ENCODE measurements at regions not wholly inside any gene's neighbourhood (a gene's known extent, or its start where the extent isn't known, plus 50 kb on each side); places are given as distances from the start of the nearest gene placed in this dataset.

DNA sequence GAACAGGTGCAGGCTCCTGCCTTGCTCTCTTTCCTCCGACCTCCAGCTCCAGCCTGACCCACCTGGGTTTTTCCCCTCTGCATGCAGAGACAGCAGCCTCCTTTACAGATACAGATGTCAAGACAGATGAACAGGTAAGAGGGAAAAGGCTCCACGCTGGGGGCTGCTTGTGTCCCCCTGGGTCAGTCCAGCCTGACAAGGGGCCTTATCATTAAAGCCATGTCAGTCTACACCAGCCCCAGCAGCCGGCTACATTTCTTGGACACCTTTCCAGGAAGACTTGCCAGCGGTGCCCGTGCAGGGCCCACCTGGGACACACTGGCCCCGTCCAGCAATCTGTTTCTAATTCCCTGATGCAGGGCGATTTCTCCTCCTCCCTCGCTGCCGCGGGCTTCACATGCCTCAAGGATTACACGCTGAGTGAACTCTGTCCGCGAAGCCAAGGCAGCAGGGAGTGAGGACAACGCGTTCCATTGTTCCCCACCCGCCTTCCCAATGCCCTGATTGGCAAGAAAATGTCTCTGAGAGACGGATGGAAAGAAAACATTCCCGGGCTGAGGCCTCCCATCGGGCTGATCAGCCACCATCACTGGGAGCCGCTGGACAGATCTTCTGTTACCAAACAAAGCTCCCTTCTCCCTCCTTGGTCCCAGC, 184.7 kb downstream of the C16orf95 start:
- Histone ChIP-seq H3K9ac (ENCODE audit: low read depth, low read length) (no peak overlapping the region), H3K4me1 (ENCODE audit: insufficient read depth, low read length) (no peaks in the 10 kb centered on the region), H3K27ac (ENCODE audit: low read length) (no peak overlapping the region), H3K9me3 (ENCODE audit: insufficient read depth, low read depth, low read length) (no peaks in the 10 kb centered on the region), H3K36me3 (ENCODE audit: insufficient read depth, low read depth, low read length) (no peaks in the 10 kb centered on the region), H3K27me3 (ENCODE audit: insufficient read depth, low read length) (no peaks in the 10 kb centered on the region), H3K4me3 (ENCODE audit: low read length) (no peak overlapping the region)

DNA sequence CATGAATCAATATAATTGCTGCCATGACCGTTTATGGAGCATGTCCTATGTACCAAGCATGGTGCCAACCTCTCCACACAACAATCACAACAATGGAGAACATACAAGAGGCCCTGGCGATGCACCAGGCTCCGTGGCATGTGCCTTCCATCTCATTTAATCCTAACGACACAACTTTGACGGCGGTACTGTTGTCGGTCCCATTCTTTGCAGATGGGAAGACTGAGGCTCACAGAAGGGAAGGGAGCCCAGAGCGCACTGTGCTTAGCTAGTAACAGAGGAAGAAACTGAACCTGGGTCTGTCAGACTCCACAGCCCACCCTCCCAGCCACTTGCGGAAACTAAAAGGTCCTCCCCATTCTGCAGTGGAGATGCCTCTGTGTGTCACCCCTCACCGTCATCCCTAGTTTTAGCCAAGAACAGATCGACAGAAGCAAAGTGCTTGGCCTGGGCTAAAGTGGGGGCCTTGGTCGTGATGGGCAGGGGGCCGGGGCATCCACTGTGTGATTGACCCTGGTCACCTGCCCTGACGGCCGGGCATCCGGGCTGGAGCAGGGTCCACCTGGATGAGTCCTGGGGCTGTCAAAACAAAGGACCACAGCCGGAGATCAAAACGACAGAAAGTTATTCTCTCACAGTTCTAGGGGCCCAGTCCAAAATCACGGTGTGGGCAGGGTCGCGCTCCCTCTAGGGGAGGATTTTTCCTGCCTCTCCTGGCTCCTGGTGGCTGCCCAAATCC, 183.9 kb downstream of the C16orf95 start:
- H3K4me3 ChIP-seq (ENCODE audit: low read length) = no peak overlapping the region
- H3K9me3 ChIP-seq (ENCODE audit: insufficient read depth, low read depth, low read length) = no peaks in the 10 kb centered on the region
- no peaks in the 10 kb centered on the region for H3K4me1 ChIP-seq (ENCODE audit: insufficient read depth, low read length)
- no peaks in the 10 kb centered on the region for H3K36me3 ChIP-seq (ENCODE audit: insufficient read depth, low read depth, low read length)
- H3K9ac ChIP-seq (ENCODE audit: low read depth, low read length) = no peak overlapping the region
- H3K27ac ChIP-seq (ENCODE audit: low read length) = no peak overlapping the region
- H3K27me3 ChIP-seq (ENCODE audit: insufficient read depth, low read length) = no peaks in the 10 kb centered on the region

DNA sequence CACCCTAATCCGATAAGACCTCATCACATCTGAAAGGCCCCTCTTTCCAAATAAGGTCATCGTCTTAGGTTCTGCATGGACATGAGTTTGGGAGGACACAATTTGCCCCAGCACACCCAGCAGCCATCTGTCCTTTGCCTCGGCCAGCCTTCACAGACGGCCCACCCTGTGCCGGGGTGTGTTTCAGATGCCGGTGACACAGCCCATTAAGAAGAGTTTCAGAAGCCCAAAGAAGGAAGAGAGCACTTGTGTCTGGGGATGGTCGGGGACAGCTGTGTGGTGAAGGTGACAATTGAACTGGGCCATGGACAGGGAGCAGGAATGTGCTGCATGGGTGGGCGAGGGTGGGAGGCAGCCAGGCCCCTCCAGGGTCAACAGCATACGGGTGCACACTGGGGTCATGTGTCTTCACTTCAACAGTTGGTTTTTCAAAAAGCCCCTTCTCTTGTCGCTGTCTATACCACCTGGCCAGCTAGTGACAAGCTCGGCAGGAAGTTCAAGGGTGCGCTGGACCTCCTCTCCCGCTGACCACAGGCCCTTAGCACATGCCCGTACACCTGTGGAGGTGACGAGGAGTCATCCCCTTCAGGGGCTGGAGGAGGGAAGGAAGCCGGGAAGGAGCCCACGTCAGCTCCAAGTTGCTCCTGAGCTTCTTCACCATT, 183.1 kb downstream of the C16orf95 start:
- H3K9me3 ChIP-seq (ENCODE audit: insufficient read depth, low read depth, low read length) = no peaks in the 10 kb centered on the region
- H3K4me1 ChIP-seq (ENCODE audit: insufficient read depth, low read length) = no peaks in the 10 kb centered on the region
- H3K9ac ChIP-seq (ENCODE audit: low read depth, low read length) = no peak overlapping the region
- no peak overlapping the region for H3K27ac ChIP-seq (ENCODE audit: low read length)
- H3K27me3 ChIP-seq (ENCODE audit: insufficient read depth, low read length) = no peaks in the 10 kb centered on the region
- no peaks in the 10 kb centered on the region for H3K36me3 ChIP-seq (ENCODE audit: insufficient read depth, low read depth, low read length)
- no peak overlapping the region for H3K4me3 ChIP-seq (ENCODE audit: low read length)

DNA sequence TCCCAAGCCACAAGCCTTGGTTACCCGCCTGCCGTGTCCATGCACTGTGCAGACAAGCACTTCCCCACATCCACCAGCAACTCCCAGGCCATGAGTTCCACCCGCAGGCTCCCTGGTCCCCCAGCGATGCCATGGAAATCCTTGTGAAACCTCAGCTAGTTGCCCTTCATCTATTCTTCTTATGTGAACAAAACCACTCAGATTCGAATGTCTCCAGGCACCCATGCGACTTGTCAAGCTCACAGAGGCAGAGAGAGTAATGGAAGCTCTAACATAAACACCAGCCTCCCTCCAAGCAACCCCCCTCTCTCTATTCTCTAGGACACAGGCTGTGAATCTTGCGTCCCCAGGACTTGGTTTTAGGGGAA, 182.6 kb downstream of the C16orf95 start:
- H3K27ac ChIP-seq (ENCODE audit: low read length) = no peak overlapping the region
- no peaks in the 10 kb centered on the region for H3K27me3 ChIP-seq (ENCODE audit: insufficient read depth, low read length)
- no peaks in the 10 kb centered on the region for H3K4me1 ChIP-seq (ENCODE audit: insufficient read depth, low read length)
- no peak overlapping the region for H3K4me3 ChIP-seq (ENCODE audit: low read length)
- no peaks in the 10 kb centered on the region for H3K9me3 ChIP-seq (ENCODE audit: insufficient read depth, low read depth, low read length)
- H3K9ac ChIP-seq (ENCODE audit: low read depth, low read length) = no peak overlapping the region
- H3K36me3 ChIP-seq (ENCODE audit: insufficient read depth, low read depth, low read length) = no peaks in the 10 kb centered on the region

DNA sequence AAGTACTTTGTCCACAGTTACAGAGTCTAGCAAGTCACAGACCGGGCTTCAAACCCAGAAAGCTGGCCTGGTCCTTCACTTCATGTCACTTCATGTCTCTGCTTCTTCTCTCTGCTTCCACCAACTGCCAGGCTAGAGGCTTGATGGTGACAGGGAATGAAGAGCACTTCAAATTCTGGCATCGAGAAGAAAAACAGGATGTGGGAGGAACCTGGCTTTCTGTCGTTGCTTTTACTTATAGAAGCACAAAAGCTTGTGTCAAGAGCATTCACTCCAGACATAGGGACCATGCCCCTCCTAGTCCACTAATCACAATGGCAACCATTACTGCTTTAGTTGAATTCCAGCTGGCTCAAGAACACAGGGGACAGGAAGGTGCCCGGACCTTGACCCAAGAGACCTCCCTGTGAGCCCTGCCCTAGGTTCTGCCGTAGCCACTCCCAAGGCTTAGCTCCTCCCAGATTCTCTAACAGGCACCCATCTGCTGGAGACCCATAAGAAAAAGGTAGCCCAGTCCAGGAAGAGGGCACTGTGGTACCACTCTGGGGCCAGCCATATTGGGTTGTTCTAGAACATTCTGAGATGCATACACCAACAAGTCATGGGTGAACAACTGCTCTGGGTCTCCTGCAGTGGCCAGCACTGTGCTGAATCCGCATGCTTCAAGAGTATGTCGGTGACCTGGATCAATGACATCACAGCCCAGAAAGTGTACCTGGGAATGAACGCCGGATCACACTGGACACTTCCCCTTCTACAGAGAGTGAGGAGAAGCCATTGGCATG, 181.8 kb downstream of the C16orf95 start:
- H3K9me3 ChIP-seq (ENCODE audit: insufficient read depth, low read depth, low read length) = no peaks in the 10 kb centered on the region
- H3K27ac ChIP-seq (ENCODE audit: low read length) = no peak overlapping the region
- H3K4me3 ChIP-seq (ENCODE audit: low read length) = no peak overlapping the region
- no peaks in the 10 kb centered on the region for H3K27me3 ChIP-seq (ENCODE audit: insufficient read depth, low read length)
- no peaks in the 10 kb centered on the region for H3K4me1 ChIP-seq (ENCODE audit: insufficient read depth, low read length)
- no peak overlapping the region for H3K9ac ChIP-seq (ENCODE audit: low read depth, low read length)
- no peaks in the 10 kb centered on the region for H3K36me3 ChIP-seq (ENCODE audit: insufficient read depth, low read depth, low read length)

DNA sequence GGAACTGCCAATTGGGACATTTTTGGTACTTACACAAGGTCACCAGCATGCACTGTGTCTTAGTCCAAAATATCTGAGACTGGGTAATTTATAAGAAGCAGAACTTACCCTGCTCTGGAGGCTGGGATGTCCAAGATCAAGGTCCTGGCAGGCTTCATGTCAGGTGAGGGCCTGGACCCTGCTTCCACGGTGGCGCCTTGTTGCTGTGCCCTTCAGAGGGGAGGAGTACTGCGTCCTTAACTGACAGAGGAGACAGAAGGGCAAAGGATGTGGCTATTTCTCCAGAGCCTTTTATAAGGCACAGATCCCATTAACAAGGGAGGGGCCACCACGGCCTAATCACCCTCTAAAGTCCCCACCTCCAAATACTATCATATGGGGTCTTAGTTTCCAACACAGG, 178.9 kb downstream of the C16orf95 start:
- H3K9ac ChIP-seq (ENCODE audit: low read depth, low read length) = no peak overlapping the region
- no peaks in the 10 kb centered on the region for H3K36me3 ChIP-seq (ENCODE audit: insufficient read depth, low read depth, low read length)
- H3K9me3 ChIP-seq (ENCODE audit: insufficient read depth, low read depth, low read length) = no peaks in the 10 kb centered on the region
- no peak overlapping the region for H3K4me3 ChIP-seq (ENCODE audit: low read length)
- H3K27me3 ChIP-seq (ENCODE audit: insufficient read depth, low read length) = no peaks in the 10 kb centered on the region
- H3K4me1 ChIP-seq (ENCODE audit: insufficient read depth, low read length) = peaks cover under 1% of the 10 kb centered on the region; the same call in 1 of the 2 replicates
- no peak overlapping the region for H3K27ac ChIP-seq (ENCODE audit: low read length)

DNA sequence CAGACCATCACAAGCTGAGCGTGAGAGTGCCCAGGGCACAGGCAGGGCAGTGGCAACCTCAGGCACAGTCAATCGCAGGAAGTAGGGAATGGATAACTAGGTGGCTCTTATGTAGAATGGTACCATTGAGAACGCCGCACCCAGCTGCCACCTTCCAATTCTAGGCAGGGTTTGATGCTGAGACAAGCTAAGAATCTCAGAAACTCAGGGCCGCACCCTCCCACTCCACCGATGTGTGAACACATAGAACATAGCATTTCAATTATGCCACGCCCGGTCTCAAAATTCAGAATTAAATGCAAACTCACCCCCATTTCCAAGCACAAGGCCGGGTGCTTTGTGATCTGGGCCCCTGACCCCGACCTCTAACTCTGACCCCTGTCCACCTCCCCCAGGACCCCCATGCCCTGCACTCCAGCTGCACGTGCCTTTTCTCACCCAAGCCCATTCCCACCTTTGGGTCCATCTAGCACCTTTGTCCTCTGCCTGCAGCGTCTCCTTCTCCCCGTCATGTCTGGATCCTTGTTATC, 178.4 kb downstream of the C16orf95 start:
- Histone ChIP-seq H3K4me3 (ENCODE audit: low read length) (no peak overlapping the region), H3K27ac (ENCODE audit: low read length) (no peak overlapping the region), H3K9ac (ENCODE audit: low read depth, low read length) (no peak overlapping the region), H3K27me3 (ENCODE audit: insufficient read depth, low read length) (no peaks in the 10 kb centered on the region), H3K4me1 (ENCODE audit: insufficient read depth, low read length) (peaks cover 3% of the 10 kb centered on the region; the same call in 1 of the 2 replicates), H3K36me3 (ENCODE audit: insufficient read depth, low read depth, low read length) (no peaks in the 10 kb centered on the region), H3K9me3 (ENCODE audit: insufficient read depth, low read depth, low read length) (no peaks in the 10 kb centered on the region)

DNA sequence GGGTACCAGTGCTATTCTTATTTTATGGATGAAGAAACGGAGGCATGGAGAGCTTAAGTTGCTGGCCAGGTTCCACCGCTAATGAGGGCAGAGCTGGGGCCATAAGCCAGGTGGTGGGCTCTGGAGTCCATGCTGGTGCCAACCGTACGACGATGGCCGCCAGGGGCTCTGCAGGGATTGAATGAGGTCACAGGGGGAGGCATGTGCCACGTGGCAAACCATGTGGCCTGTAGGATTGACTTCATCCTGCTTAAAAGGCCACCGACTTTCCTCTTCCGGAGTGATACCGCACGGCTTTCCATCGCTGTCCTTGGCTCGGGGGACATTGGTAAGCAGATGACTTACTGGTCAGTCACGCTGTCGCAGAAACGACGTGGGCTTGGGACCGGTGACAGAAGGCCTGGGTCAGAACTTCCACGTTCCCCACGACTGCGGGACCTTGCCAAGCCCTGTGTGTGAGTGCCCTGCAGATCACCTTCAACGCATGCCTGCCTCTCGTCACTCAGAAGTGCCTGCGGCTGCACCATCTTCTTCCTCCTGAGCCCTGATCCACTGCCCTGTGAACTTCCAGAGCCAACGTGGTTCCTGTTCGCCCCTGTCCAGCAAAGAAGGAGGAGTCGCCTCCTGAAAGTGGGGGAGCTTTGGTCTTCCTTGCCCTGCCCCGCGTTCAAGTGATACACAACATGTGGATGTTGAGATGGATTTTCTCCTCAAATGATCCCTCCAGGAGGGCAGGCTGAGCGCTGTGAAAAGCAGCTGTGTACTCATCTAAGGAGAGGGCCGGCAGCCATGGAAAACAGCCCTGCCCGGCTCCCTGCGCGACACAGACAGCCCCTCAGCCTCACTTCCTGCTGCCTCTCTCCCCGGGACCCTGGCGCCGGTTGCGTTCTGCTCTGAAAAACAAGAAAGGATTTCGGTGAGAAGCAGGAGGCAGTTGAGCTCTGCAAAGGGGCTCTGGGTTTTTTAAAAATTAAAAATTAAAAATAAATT, 176.7 kb downstream of the C16orf95 start:
- H3K36me3 ChIP-seq (ENCODE audit: insufficient read depth, low read depth, low read length) = no peaks in the 10 kb centered on the region
- no peaks in the 10 kb centered on the region for H3K27me3 ChIP-seq (ENCODE audit: insufficient read depth, low read length)
- H3K4me1 ChIP-seq (ENCODE audit: insufficient read depth, low read length) = peaks cover 3% of the 10 kb centered on the region; the same call in 1 of the 2 replicates
- no peak overlapping the region for H3K27ac ChIP-seq (ENCODE audit: low read length)
- H3K9me3 ChIP-seq (ENCODE audit: insufficient read depth, low read depth, low read length) = no peaks in the 10 kb centered on the region
- no peak overlapping the region for H3K4me3 ChIP-seq (ENCODE audit: low read length)
- no peak overlapping the region for H3K9ac ChIP-seq (ENCODE audit: low read depth, low read length)

DNA sequence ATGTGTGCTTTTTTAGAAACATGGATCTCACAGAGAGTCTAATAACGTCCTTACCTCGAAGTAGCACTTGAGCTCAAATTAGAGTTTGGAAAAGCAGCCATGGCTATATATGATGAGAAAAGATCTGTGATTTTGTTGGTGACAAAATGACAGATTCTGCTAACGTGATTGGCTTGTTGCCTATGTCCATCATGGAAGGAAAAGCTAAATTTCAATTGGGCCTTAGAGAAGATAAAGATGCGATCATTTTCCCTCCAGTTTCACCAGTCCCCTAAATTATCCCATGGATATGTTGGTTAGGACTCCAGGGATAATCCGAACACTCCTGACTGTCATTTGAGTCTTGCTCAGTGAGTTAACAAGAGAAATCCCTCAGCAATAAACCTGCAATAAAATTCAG, 175.8 kb downstream of the C16orf95 start:
- H3K4me1 ChIP-seq (ENCODE audit: insufficient read depth, low read length) = peaks cover 3% of the 10 kb centered on the region; the same call in 1 of the 2 replicates
- no peak overlapping the region for H3K27ac ChIP-seq (ENCODE audit: low read length)
- no peaks in the 10 kb centered on the region for H3K36me3 ChIP-seq (ENCODE audit: insufficient read depth, low read depth, low read length)
- H3K9me3 ChIP-seq (ENCODE audit: insufficient read depth, low read depth, low read length) = no peaks in the 10 kb centered on the region
- no peak overlapping the region for H3K9ac ChIP-seq (ENCODE audit: low read depth, low read length)
- H3K27me3 ChIP-seq (ENCODE audit: insufficient read depth, low read length) = no peaks in the 10 kb centered on the region
- no peak overlapping the region for H3K4me3 ChIP-seq (ENCODE audit: low read length)

DNA sequence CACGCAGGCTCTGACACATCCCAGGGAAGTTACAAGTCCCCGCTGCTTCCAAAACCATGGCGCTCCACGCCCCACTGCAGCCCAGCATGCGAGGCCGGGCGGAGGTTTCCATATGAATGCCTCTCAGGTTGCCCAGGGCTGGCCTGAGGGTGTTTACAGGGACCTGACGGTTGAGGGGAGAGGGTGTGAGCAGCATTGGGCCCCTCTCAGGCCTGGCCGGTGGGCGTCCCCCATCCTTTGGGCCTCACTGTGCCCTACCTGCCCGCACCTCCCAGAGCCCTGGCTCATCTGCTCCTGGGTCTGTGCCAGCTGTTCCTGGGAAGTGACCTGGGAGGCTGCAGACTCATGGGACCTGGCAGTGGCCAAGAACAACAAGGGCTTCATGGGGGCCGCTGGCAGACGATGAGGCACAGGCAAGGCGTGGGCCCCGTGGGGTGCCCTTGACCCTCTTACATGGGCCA, 173.5 kb downstream of the C16orf95 start:
- Histone ChIP-seq H3K27me3 (ENCODE audit: insufficient read depth, low read length) (no peaks in the 10 kb centered on the region), H3K9ac (ENCODE audit: low read depth, low read length) (no peak overlapping the region), H3K9me3 (ENCODE audit: insufficient read depth, low read depth, low read length) (no peaks in the 10 kb centered on the region), H3K4me3 (ENCODE audit: low read length) (no peak overlapping the region), H3K36me3 (ENCODE audit: insufficient read depth, low read depth, low read length) (no peaks in the 10 kb centered on the region), H3K4me1 (ENCODE audit: insufficient read depth, low read length) (peaks cover 3% of the 10 kb centered on the region; the same call in 1 of the 2 replicates), H3K27ac (ENCODE audit: low read length) (no peak overlapping the region)
